GM12865 (cell line): ENCODE measurements at regions not wholly inside any gene's neighbourhood (a gene's known extent, or its start where the extent isn't known, plus 50 kb on each side); places are given as distances from the start of the nearest gene placed in this dataset.

Source experiments
- DNase-seq: peaks from one replicate; pipeline ENCODE4 v3.0.0; 2010; ENCODE audit warnings: low read depth
- H3K4me3 ChIP-seq: 2 replicates; pipeline ENCODE4 v1.5.1; 2011; ENCODE audit warnings: mild to moderate bottlenecking, low read depth, low read length, control low read depth
- CTCF ChIP-seq: IDR thresholded peaks from 2 replicates; pipeline ENCODE4 v1.5.1; 2011; ENCODE audit warnings: low read length, control low read depth, low read depth, inconsistent platforms; ENCODE audit not compliant: insufficient read depth; ENCODE audit errors: missing control alignments

- TF ChIP-seq CTCF, result no peak
- H3K4me3 ChIP-seq, result no peak overlapping the region
- DNase-seq, result no peak
Observed at GRCh38 chr18:65365245-65365980, 385.4 kb upstream of the CDH7 start.

DNA sequence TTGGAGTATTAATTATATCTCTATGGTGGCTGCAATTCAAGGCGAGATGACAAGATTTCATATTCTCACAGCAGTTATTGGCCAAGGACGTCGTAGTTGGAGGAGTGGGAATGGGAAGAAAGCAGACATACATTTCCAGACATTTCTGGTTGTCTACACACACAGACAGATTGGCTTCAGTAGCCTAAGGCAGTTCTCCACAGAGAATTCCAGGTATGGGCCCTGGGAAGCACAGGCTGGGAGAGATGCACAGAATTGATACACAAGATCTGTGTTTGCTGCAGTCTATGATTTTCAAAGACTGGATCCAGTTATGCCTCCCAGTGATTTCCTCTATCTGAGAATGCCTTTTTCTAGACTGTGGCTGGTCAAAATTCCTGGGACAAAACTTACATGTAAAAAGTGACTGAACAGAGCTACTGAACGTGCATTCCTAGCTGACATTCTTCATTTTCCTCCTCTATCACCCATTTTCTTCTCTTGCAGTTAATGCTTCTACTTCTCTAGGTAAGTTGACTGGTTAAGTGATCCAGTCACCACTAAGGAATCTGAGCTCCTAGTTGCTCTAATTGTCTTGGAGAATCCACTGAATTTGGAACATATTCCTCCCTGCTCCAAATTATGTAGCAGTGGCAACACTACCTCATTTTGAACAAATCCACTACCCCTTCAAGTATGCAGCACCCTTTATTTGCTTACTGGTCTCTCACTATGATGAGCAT, 386.7 kb upstream of the CDH7 start:
- no peak for TF ChIP-seq CTCF
- no peak for DNase-seq
- H3K4me3 ChIP-seq, result no peak overlapping the region

GRCh38 chr18:65363011-65363410, 387.8 kb upstream of the CDH7 start:
- H3K4me3 ChIP-seq, result no peak overlapping the region
- TF ChIP-seq CTCF, result no peak
- DNase-seq, result no peak

GRCh38 chr18:65359479-65359878, 391.3 kb upstream of the CDH7 start:
- H3K4me3 ChIP-seq, result no peak overlapping the region
- DNase-seq, result no peak
- TF ChIP-seq CTCF, result no peak

- no peak for DNase-seq
- H3K4me3 ChIP-seq, result no peak overlapping the region
- no peak for TF ChIP-seq CTCF
Observed at GRCh38 chr18:65358306-65358705, 392.5 kb upstream of the CDH7 start.

GRCh38 chr18:65352186-65352585, 398.6 kb upstream of the CDH7 start:
- DNase-seq, result no peak
- no peak for TF ChIP-seq CTCF
- no peak overlapping the region for H3K4me3 ChIP-seq
